Stimulated activated CD4-positive, alpha-beta T cell treated with anti-CD3 and anti-CD28 coated beads, Interleukin-12 subunit alpha, Interleukin-12 subunit beta, amount 100 ng/mL, for 48 hours (primary cell): ENCODE measurements at regions not wholly inside any gene's neighbourhood (a gene's known extent, or its start where the extent isn't known, plus 50 kb on each side); places are given as distances from the start of the nearest gene placed in this dataset.

Experiments
- DNase-seq, 3 donors: peaks; one replicate each; pipeline ENCODE4 v3.0.0-alpha.2; 2020; ENCODE audit warnings: low read depth in 2 of 3, low spot score in 1 of 3

- DNase-seq: no peak
Observed at GRCh38 chr14:41409806-41410205, 196.9 kb upstream of the LRFN5 start.

DNA sequence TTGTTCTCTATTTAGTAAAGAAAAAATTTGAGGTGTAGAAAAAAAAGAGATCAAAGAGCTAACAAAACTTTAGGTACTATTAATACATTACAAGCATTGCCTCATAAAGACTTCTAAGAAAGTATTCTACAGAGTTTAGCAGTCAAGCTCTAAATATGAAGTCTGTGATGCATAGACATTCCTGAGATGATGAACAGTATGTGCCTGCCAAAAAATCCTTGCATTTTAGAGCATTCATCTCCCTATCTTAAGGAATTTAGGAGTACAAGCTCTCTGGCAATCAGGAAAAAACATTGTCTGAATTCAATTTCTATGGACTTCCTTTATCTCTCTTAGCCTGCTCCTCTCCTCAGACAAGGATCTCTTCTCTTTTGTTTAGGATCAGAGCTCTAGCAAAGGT is 202.6 kb upstream of the LRFN5 start:
- no peak for DNase-seq

DNA sequence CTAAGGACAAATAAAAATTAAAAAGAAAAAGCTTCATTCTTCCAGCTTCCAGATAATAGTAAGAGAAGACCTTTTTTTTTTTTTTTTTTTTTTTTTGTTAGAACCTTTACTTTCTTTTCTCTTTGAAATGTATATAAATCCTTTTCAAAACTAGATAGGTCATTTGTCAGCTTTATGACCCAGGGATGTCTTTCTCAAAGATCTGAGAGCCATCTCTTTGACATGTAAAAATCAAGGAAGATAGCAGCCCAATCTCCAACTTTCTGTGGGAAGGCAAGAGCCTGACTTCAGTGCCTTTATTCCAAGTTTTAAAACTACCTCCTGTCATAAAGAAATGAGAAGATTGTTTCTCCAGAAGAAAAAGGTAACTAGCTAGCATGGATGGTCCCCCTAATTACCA is 203.3 kb upstream of the LRFN5 start:
- DNase-seq: no peak

DNA sequence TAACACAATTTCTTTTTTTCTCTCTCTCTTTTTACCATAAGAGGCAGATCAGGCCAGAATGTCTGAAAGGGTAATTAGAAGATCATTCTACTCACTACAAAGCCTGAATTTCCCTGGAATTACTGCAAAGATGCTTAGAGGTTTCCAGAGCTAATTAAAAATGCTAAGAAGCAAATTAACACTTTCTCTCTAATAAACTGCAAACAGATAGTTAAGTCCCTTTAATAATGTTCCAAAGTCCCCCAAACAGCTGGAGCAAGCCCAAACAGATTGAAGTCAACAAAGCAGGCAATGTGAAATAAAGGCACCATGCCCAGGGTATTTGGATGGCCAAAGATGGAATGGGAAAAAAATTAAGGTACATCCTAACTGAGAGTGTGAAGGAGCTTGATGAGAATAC is 208.8 kb upstream of the LRFN5 start:
- DNase-seq: no peak

GRCh38 chr14:41393512-41393911 is 213.2 kb upstream of the LRFN5 start:
- no peak for DNase-seq

GRCh38 chr14:41392226-41392625 is 214.4 kb upstream of the LRFN5 start:
- no peak for DNase-seq

GRCh38 chr14:41389355-41389754 is 217.3 kb upstream of the LRFN5 start:
- no peak for DNase-seq

GRCh38 chr14:41385797-41386196 is 220.9 kb upstream of the LRFN5 start:
- DNase-seq: no peak

- no peak for DNase-seq
Observed at GRCh38 chr14:41380017-41380416, 226.7 kb upstream of the LRFN5 start.

GRCh38 chr14:41378526-41378925 is 228.2 kb upstream of the LRFN5 start:
- no peak for DNase-seq

DNA sequence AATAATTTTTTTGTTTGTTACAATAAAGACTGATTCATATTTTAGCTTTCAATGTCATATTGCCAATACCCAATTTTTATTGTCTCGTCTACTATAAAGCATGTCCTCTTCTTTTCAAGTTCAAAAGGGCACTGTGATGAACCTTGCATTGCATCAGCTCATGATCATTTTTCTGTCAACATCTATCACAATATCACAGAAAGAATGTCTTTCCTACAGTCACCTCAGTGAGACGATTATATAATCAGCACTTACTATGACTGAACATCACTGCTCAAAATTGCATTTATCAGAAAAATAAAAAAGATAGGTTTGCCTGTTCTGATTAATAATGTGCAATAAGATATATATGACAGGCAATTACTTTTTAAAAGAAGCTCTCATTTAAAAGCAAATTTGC is 228.7 kb upstream of the LRFN5 start:
- no peak for DNase-seq

- no peak for DNase-seq
Observed at GRCh38 chr14:41374092-41374491, 232.6 kb upstream of the LRFN5 start.

DNA sequence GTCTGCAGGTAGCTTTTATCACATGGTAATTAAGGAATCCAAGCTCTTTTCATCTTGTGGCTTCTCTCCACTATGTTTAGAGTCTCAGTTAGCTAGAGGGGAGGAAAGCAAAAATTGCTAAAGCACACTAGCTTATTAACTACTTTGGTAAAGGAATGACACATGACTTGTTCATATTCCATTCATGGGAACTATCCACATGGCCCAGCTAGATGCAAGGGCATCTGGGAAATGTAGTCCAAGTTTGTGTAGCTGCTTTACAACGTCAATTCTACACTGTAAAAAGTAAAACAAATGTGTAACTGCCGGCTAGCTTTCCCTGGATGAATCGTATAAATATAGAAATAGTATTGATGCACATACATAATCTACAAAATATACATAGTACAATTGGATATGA is 244.5 kb upstream of the LRFN5 start:
- no peak for DNase-seq

GRCh38 chr14:41360126-41360525 is 246.6 kb upstream of the LRFN5 start:
- no peak for DNase-seq

GRCh38 chr14:41355866-41356265 is 250.8 kb upstream of the LRFN5 start:
- DNase-seq: no peak

DNA sequence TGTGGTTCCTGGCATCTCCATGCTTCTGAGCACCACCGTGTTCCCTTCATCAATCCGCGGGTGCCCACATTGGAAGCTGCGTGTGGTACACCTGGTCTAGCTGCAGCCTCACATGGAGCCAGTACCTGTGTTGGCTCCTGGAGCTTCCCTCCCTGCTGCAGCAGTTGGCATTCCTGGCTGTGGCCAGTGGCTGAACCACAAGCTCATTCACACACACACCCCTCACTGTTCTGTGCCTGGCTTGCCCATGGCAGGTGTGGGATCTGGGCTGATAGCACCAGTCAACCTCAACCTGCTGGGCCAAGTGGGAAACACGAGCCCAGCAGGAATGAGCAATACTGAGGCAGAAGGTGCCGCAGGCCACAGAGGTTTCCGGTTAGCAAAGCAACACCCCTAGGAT is 256.2 kb upstream of the LRFN5 start:
- DNase-seq: no peak

DNA sequence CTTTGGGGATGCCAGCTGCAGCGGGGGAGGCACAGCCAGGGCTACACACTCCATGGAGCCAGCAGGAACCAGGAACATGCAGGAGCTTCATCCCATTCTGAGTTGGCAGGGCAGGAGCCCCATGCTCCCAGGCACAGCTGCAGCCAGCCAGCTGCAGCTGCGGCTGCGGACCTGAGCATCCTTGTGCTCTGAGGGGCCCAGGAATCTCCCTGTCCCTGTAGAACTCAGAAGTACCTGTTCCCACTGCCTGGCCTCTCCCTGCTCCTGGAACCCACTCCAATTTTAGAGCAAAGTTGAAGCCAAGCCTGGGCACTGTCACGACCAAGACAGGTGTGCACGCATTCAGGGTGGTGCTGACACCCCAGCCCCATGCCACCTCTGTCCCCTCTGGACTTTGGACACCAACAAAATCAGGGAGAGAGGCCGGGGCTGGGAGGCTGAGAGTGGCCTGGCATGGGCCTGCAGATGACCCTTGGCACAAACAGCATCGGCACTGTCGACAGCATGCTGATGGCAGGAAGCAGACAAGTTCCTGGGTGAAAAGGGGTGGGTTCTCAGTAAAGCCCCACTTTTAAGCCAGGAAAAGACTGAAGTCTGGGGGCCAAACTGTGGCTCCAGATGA is 257.3 kb upstream of the LRFN5 start:
- DNase-seq: no peak

DNA sequence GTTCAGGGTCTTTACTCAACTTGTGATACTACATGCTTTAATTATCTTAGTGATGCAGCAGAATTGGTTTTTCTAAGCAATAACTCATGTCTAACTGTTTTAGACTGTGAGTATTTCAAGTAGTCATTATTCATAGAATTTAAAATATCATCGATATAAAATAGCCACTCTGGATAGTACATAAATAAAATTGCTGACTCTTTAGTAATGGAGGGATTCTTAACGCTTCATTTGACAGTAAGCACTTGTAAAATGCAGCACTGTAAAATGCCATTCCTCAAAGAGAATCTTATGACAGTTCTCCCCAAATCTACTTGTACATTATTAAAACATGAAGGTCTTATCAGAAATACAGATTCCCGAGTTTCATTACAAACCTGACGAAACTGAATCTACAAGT is 262.8 kb upstream of the LRFN5 start:
- DNase-seq: no peak

DNA sequence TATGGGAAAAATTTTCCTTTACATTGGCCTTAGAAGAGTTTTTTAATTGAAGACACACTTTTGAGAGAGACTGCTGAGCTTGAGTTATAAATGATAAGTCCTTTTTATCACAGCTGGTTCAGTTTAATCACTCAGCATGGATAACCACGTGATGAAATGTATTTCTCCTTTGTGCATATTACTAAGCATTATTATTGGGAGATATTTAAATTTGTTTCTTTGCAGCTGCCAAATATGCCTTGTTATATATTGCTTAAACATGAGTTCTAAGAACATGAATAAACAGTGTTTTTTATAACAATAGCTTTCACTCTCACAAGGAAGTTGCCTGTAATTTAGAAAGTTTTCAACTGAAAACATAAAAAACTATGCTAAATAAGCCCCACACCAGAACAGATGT is 293.5 kb upstream of the LRFN5 start:
- no peak for DNase-seq

- no peak for DNase-seq
Observed at GRCh38 chr14:41303506-41303905, 303.2 kb upstream of the LRFN5 start.

- no peak for DNase-seq
Observed at GRCh38 chr14:41302776-41303175, 303.9 kb upstream of the LRFN5 start.

DNA sequence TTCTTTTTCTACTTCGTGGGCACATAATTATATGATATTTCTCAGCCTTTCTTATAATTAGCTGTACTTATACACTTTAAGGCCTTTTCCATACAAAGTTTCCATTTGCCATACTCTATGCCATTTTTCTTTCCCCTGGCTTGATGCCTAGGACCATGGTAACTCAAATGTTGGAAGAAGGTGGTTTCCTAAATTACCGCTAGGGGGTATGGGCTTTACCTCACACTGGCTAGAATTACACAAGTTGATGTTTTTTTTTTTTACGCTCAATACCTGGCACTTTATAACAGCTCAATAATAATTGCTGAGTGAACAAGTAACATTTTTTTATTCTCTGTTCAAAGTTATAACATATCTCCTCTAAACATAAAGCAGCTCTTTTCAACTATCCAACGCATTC is 306.8 kb upstream of the LRFN5 start:
- no peak for DNase-seq

DNA sequence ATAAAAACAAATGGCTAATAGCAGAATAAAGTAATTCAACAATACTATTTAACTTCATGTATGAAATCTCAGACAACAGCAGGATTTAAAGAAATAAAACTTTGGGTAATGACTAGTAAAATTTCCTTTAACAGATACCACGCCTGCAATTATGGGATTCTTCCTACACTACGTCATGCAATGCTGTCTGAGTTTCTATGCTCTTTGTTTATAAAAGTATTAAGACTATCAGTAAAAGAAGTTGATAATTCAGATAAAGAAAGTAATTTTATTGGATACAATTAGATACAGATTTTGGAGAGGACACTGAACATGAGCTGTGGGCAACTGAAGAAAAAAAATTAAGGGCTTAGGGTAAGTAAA is 308.4 kb upstream of the LRFN5 start:
- no peak for DNase-seq
